Endothelial cell of umbilical vein (primary cell): ENCODE measurements at regions not wholly inside any gene's neighbourhood (a gene's known extent, or its start where the extent isn't known, plus 50 kb on each side); places are given as distances from the start of the nearest gene placed in this dataset.

Experiments
- EZH2 ChIP-seq: IDR thresholded peaks from 2 replicates; pipeline ENCODE4 v1.6.1; 2012; ENCODE audit warnings: borderline replicate concordance, low read depth, mild to moderate bottlenecking, moderate library complexity, low read length, inconsistent platforms; ENCODE audit not compliant: severe bottlenecking
- GATA2 ChIP-seq: IDR thresholded peaks from 2 replicates; pipeline ENCODE4 v1.7.0; 2011; ENCODE audit warnings: low read depth, mild to moderate bottlenecking, moderate library complexity, mixed read lengths, low read length; ENCODE audit not compliant: insufficient read length, insufficient read depth
- JUN ChIP-seq: IDR thresholded peaks from 2 replicates; pipeline ENCODE4 v1.6.1; 2011; ENCODE audit warnings: borderline replicate concordance, low read depth; ENCODE audit not compliant: insufficient read length, insufficient read depth
- MAX ChIP-seq: IDR thresholded peaks from 2 replicates; pipeline ENCODE4 v1.6.1; 2011; ENCODE audit not compliant: insufficient read depth, insufficient read length
- MYC ChIP-seq: IDR thresholded peaks from one replicate; pipeline ENCODE4 v1.6.1; 2011; ENCODE audit warnings: mild to moderate bottlenecking, low read depth, low read length
- POLR2A ChIP-seq: IDR thresholded peaks from 2 replicates; pipeline ENCODE4 v1.6.1; 2012; ENCODE audit warnings: low read depth, mild to moderate bottlenecking, control low read depth, low read length
- POLR2AphosphoS5 ChIP-seq: IDR thresholded peaks from 2 replicates; pipeline ENCODE4 v1.6.1; 2012; ENCODE audit warnings: low read depth, mild to moderate bottlenecking, control low read depth, low read length, moderate library complexity; ENCODE audit not compliant: insufficient read depth
- TF ChIP-seq, protein P1 (sequence below), 2 donors: IDR thresholded peaks; 1 replicate in 1 of 2; 2 replicates in 1 of 2; pipeline ENCODE4 v1.5.1; 2011; ENCODE audit warnings: low read length in 2 of 2, mild to moderate bottlenecking in 2 of 2, moderate library complexity in 2 of 2, control low read depth in 1 of 2, inconsistent platforms in 1 of 2, low read depth in 1 of 2; ENCODE audit not compliant: insufficient read depth in 1 of 2; ENCODE audit errors: extremely low read depth in 1 of 2

- TF ChIP-seq MAX, result no peak
- TF ChIP-seq POLR2A, result no peak
- no peak for TF ChIP-seq MYC
- TF ChIP-seq, protein P1, sequence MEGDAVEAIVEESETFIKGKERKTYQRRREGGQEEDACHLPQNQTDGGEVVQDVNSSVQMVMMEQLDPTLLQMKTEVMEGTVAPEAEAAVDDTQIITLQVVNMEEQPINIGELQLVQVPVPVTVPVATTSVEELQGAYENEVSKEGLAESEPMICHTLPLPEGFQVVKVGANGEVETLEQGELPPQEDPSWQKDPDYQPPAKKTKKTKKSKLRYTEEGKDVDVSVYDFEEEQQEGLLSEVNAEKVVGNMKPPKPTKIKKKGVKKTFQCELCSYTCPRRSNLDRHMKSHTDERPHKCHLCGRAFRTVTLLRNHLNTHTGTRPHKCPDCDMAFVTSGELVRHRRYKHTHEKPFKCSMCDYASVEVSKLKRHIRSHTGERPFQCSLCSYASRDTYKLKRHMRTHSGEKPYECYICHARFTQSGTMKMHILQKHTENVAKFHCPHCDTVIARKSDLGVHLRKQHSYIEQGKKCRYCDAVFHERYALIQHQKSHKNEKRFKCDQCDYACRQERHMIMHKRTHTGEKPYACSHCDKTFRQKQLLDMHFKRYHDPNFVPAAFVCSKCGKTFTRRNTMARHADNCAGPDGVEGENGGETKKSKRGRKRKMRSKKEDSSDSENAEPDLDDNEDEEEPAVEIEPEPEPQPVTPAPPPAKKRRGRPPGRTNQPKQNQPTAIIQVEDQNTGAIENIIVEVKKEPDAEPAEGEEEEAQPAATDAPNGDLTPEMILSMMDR (IDR thresholded peaks at IDR 0.05; ENCODE audit: extremely low read depth in 1 of 2, insufficient read depth in 1 of 2, low read depth in 1 of 2, low read length in 2 of 2), result no peak
- no peak for TF ChIP-seq GATA2
- no peak for TF ChIP-seq POLR2AphosphoS5
- TF ChIP-seq JUN, result no peak
- no peak for TF ChIP-seq EZH2
Measured at GRCh38 chr11:115999437-115999836, 495.2 kb upstream of the CADM1 start.
